HUES6 (cell line): ENCODE measurements at regions not wholly inside any gene's neighbourhood (a gene's known extent, or its start where the extent isn't known, plus 50 kb on each side); places are given as distances from the start of the nearest gene placed in this dataset.
"Not testable (repeated sequence)": the region's sequence is repeated elsewhere in the genome, so short reads cannot be mapped to it uniquely, and the experiment has no call there.

Source experiments
- H3K27ac ChIP-seq: 2 replicates; pipeline ENCODE4 v1.7.0; 2013; ENCODE audit warnings: low read depth, mild to moderate bottlenecking, low read length, inconsistent platforms
- H3K27me3 ChIP-seq: 2 replicates; pipeline ENCODE4 v1.6.1; 2013; ENCODE audit warnings: low read length; ENCODE audit not compliant: control insufficient read depth, insufficient read depth
- H3K36me3 ChIP-seq: 2 replicates; pipeline ENCODE4 v1.6.1; 2013; ENCODE audit warnings: low read length; ENCODE audit not compliant: control insufficient read depth, insufficient read depth
- H3K4me1 ChIP-seq: 2 replicates; pipeline ENCODE4 v1.6.1; 2013; ENCODE audit warnings: low read length; ENCODE audit not compliant: control insufficient read depth, insufficient read depth
- H3K4me3 ChIP-seq: 2 replicates; pipeline ENCODE4 v1.5.1; 2013; ENCODE audit warnings: low read depth, low read length
- H3K9ac ChIP-seq: one replicate; pipeline ENCODE4 v1.6.1; 2013; ENCODE audit warnings: mild to moderate bottlenecking, low read length
- H3K9me3 ChIP-seq: 2 replicates; pipeline ENCODE4 v1.6.1; 2013; ENCODE audit warnings: low read depth, low read length; ENCODE audit not compliant: control insufficient read depth, insufficient read depth

DNA sequence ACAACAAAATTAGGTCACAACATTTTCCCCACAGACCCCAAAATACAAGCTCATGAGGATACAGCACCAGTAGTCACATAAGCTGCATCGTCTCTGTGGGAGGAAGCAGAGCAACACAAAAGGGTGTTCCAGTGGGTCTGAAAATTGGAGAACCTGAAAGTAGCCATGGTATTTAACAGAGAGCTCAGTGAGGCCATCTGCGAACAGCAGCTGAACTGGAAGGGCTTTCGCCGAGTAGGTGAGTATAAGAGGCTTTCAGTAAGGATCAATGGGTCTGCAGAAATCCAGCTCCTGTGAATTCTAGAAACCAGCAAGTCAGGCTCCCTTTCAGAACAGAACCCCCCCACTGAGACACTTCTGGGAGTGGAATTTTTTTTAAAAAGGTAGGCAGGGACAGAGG is 120.0 kb upstream of the RREB1 start:
- Histone ChIP-seq H3K27ac (no peak overlapping the region), H3K27me3 (no peaks in the 10 kb centered on the region), H3K4me3 (no peak overlapping the region), H3K9ac (no peak overlapping the region), H3K36me3 (no peaks in the 10 kb centered on the region), H3K9me3 (no peaks in the 10 kb centered on the region), H3K4me1 (no peaks in the 10 kb centered on the region)

- not testable (repeated sequence) for H3K36me3 ChIP-seq, H3K9ac ChIP-seq, H3K27ac ChIP-seq, H3K4me1 ChIP-seq, H3K4me3 ChIP-seq, H3K27me3 ChIP-seq, H3K9me3 ChIP-seq
Observed at GRCh38 chr6:6990059-6990458, 117.7 kb upstream of the RREB1 start.

GRCh38 chr6:6993503-6994237 is 114.1 kb upstream of the RREB1 start:
- Histone ChIP-seq H3K9ac (no peak overlapping the region), H3K36me3 (no peaks in the 10 kb centered on the region)

DNA sequence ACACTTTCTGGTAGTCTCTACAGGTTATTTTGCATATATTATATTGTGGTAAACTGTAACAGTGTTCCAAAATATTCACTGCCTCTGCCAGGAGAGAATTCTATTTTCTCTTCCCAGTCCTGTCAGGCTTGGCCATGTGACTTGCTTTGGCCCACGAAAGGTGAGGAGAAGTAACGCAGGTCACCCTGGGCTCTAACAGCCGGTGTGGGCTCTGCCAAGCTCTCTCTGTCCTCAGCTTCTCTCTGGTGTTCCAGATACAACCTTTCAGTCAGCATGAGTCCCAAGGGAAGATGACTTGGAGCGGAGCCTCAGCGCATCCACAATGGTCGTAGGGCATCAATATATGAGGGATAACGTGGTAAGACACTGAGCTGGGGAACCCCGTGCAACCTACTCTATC is 113.0 kb upstream of the RREB1 start:
- H3K27ac ChIP-seq = no peak overlapping the region
- no peaks in the 10 kb centered on the region for H3K27me3 ChIP-seq
- H3K9ac ChIP-seq = no peak overlapping the region
- H3K36me3 ChIP-seq = no peaks in the 10 kb centered on the region
- peaks cover 6% of the 10 kb centered on the region; the same call in 1 of the 2 replicates for H3K4me1 ChIP-seq
- H3K4me3 ChIP-seq = no peak overlapping the region
- no peaks in the 10 kb centered on the region for H3K9me3 ChIP-seq

More at GRCh38 chr6:6993503-6994237, 114.1 kb upstream of the RREB1 start:
- Histone ChIP-seq H3K4me3 (no peak overlapping the region), H3K9me3 (no peaks in the 10 kb centered on the region), H3K27ac (no peak overlapping the region), H3K27me3 (no peaks in the 10 kb centered on the region), H3K4me1 (peaks cover 6% of the 10 kb centered on the region; the same call in 1 of the 2 replicates)

DNA sequence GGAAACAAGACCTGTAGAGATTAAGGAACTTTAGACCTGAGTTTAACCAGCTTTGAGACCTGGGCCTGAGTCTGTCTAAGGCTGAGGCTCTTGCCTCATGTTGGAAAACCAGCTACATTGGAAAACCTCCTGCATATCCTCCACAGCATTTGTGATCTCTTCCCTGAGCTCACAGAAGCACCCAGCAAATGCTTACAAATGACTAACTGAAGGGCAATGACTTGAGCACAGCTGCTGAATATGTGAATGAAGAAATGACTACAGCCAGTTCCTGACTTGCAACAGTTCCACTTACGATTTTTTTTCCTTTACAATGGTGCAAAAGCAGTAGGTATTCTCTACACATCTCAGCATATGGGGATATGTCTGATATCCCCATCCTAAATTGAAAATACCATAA is 112.4 kb upstream of the RREB1 start:
- no peak overlapping the region for H3K4me3 ChIP-seq
- no peaks in the 10 kb centered on the region for H3K27me3 ChIP-seq
- no peak overlapping the region for H3K9ac ChIP-seq
- H3K4me1 ChIP-seq = peaks cover 6% of the 10 kb centered on the region; the same call in 1 of the 2 replicates
- H3K27ac ChIP-seq = no peak overlapping the region
- H3K36me3 ChIP-seq = no peaks in the 10 kb centered on the region
- no peaks in the 10 kb centered on the region for H3K9me3 ChIP-seq

- H3K27ac ChIP-seq = no peak overlapping the region
- no peaks in the 10 kb centered on the region for H3K27me3 ChIP-seq
- no peaks in the 10 kb centered on the region for H3K36me3 ChIP-seq
- H3K4me3 ChIP-seq = no peak overlapping the region
- H3K9me3 ChIP-seq = no peaks in the 10 kb centered on the region
- H3K4me1 ChIP-seq = peaks cover 6% of the 10 kb centered on the region; the same call in 1 of the 2 replicates
- no peak overlapping the region for H3K9ac ChIP-seq
Observed at GRCh38 chr6:6996124-6996523, 111.6 kb upstream of the RREB1 start.

- Histone ChIP-seq H3K27me3 (no peaks in the 10 kb centered on the region), H3K4me1 (peaks cover 6% of the 10 kb centered on the region; the same call in 1 of the 2 replicates), H3K27ac (no peak overlapping the region), H3K9ac (no peak overlapping the region), H3K9me3 (no peaks in the 10 kb centered on the region), H3K36me3 (no peaks in the 10 kb centered on the region), H3K4me3 (no peak overlapping the region)
Observed at GRCh38 chr6:6997263-6998193, 110.2 kb upstream of the RREB1 start.

DNA sequence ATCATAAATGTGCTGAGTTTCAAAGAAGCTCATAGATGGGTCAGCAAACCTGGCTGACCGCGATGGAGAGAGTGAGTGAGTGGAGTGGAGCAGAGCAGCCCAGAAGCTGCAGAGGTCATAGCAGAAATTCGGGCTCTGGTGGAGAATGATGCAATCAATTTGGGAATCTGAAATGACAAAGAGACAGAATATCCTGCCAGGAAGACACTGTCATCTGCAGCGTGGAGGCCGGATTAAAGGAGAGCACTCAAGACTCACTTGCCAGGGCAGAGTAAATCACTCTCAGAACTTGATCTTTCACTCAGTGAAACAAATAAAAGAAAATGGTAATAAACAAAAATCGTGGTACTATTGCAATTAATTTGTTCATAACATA is 109.6 kb upstream of the RREB1 start:
- no peaks in the 10 kb centered on the region for H3K36me3 ChIP-seq
- H3K4me1 ChIP-seq = peaks cover 6% of the 10 kb centered on the region; the same call in 1 of the 2 replicates
- no peak overlapping the region for H3K4me3 ChIP-seq
- H3K27me3 ChIP-seq = no peaks in the 10 kb centered on the region
- H3K9me3 ChIP-seq = no peaks in the 10 kb centered on the region
- H3K27ac ChIP-seq = no peak overlapping the region
- no peak overlapping the region for H3K9ac ChIP-seq

DNA sequence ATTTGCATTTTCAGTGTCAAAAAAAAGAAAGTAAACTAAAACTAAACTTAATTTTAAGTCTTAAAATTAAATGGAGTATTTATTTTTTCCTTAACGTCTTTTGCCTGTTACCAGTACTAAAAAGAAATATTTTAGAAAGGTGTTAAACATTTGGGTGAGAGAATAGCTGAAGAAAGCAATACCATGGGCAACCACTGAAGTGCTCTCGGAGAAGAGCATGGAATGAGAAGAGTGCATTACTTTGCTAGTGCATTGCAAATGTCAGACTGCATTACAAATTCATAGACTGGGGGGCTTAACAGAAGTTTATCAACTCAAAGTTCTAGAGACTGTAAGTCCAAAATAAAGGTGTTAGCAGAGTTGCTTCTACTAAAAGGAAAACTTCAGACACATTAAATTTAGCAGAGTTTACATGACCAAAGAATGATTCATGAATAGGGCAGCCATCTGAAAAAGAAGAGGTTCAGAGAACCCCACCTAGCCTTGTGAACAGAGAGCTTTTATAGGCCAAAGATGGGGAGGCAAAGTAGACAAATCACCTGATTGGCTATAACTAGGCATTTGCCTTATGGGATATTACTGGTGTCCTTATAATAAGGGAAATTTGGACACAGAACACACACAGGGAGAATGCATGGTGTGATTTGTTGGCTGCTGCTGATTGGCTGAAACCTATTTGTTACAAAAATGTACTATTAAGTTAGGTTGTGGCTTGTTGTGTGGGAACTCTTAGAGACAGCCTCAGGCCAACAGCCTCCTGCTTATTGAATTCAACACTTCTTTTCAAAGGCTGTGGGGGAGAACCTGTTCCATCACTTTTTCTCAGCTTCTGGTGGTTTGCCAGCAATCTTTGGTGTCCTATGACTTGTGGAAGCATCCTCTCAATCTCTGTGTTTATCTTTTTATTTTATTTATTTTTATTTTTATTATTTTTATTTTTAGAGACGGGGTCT is 106.7 kb upstream of the RREB1 start:
- H3K4me3 ChIP-seq = no peak overlapping the region
- H3K4me1 ChIP-seq = peaks cover 6% of the 10 kb centered on the region; the same call in 1 of the 2 replicates
- H3K36me3 ChIP-seq = no peaks in the 10 kb centered on the region

DNA sequence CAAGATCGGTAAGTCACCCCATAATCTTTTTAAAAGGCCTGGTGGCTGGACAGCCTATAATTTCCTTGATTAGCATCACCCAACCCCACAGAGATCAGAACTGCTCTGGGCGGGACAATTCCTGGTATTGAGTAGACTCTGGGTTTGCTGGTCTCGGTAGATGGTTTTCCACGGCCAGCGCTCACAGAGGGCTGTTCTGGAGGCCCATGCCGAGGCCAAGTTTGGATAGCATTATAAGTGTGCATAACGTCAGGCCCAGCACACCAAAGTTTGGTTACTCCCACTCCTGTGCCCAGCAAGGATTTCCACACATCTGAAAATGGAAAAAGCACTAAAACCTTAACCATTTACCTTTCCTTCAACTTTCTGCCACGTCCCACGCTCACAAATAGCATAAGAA is 104.7 kb upstream of the RREB1 start:
- H3K4me3 ChIP-seq = no peak overlapping the region
- no peak overlapping the region for H3K9ac ChIP-seq
- H3K27me3 ChIP-seq = no peaks in the 10 kb centered on the region
- H3K4me1 ChIP-seq = peaks cover 4% of the 10 kb centered on the region; the same call in 1 of the 2 replicates
- no peaks in the 10 kb centered on the region for H3K36me3 ChIP-seq
- H3K9me3 ChIP-seq = no peaks in the 10 kb centered on the region
- no peak overlapping the region for H3K27ac ChIP-seq

More for the DNA sequence above, 106.7 kb upstream of the RREB1 start:
- Histone ChIP-seq H3K9me3 (no peaks in the 10 kb centered on the region), H3K27ac (no peak overlapping the region), H3K27me3 (no peaks in the 10 kb centered on the region), H3K9ac (no peak overlapping the region)
